K562 (cell line): ENCODE measurements at regions not wholly inside any gene's neighbourhood (a gene's known extent, or its start where the extent isn't known, plus 50 kb on each side); places are given as distances from the start of the nearest gene placed in this dataset.

ENCODE experiments used
- ATAC-seq: fragments of 200-7000 bp; cut with Tn5 transposase; 3 replicates; pipeline ENCODE4 v1.9.1; 2020; ENCODE audit warnings: moderate library complexity
- BruUV-seq: library from RNA; stranded (reverse); fragments of 400-500 nt; replicated peaks from 2 replicates; lab custom pipeline; 2021; lab: Mats Ljungman, UMichigan
- CTCF ChIA-PET: fragments of 300-600 bp; formaldehyde crosslinking; extraction: SDS; loops from one replicate; lab custom pipeline; 2021; ENCODE audit warnings: low intra/inter-chr PET ratio; lab: Yijun Ruan, JAX
- POLR2A ChIA-PET: fragments of 300-600, 350-650 bp; sonication (Branson Sonifier 250); formaldehyde crosslinking; extraction: SDS; loops from one replicate; lab custom pipeline; 2021; ENCODE audit warnings: antibody characterized with exemption, inconsistent platforms; lab: Yijun Ruan, JAX
- DNase-seq, 4 experiments: peaks; one replicate each; pipeline versions ENCODE4 v3.0.0 to v3.0.0-alpha.2; 2011 to 2018; ENCODE audit warnings: low spot score in 3 of 4, mixed read lengths in 3 of 4; ENCODE audit errors: extremely low read depth in 1 of 4
- FAIRE-seq: peaks from 2 replicates; lab custom pipeline; 2011; peaks lifted over from hg19 to GRCh38; lab: Jason Lieb, UNC
- H2AFZ ChIP-seq: 2 replicates; pipeline ENCODE4 v1.6.0; 2011; ENCODE audit warnings: low read depth, low read length, control low read depth, inconsistent platforms
- H3K27ac ChIP-seq: fragments of 200-600 bp; 3 replicates; pipeline ENCODE4 v1.8.0; 2011; ENCODE audit warnings: low read depth, mild to moderate bottlenecking, control low read depth, inconsistent platforms, low read length, moderate library complexity, mixed read lengths; ENCODE audit errors: extremely low read depth
- H3K27me3 ChIP-seq, 2 experiments: fragments of 300-600 bp in 1 of 2; 2 replicates in 1 of 2; 3 replicates in 1 of 2; pipeline versions ENCODE4 v1.6.0 to v1.8.0; 2011; ENCODE audit warnings: inconsistent platforms in 2 of 2, low read length in 2 of 2, mild to moderate bottlenecking in 1 of 2, mixed read lengths in 1 of 2, moderate library complexity in 1 of 2; ENCODE audit not compliant: control insufficient read depth in 2 of 2, insufficient read depth in 2 of 2
- H3K36me3 ChIP-seq: fragments of 300-600 bp; 3 replicates; pipeline ENCODE4 v1.8.0; 2011; ENCODE audit warnings: mild to moderate bottlenecking, low read length, inconsistent platforms; ENCODE audit not compliant: control insufficient read depth, insufficient read depth
- H3K4me1 ChIP-seq, 2 experiments: fragments of 200-600 bp in 1 of 2; replicated peaks in 1 of 2; 2 replicates in 1 of 2; 3 replicates in 1 of 2; pipeline versions ENCODE4 v1.5.1 to v1.8.0; 2011; ENCODE audit warnings: inconsistent platforms in 2 of 2, low read length in 2 of 2, mild to moderate bottlenecking in 1 of 2, mixed read lengths in 1 of 2, moderate library complexity in 1 of 2; ENCODE audit not compliant: control insufficient read depth in 2 of 2, insufficient read depth in 2 of 2
- H3K4me2 ChIP-seq: 2 replicates; pipeline ENCODE4 v1.6.1; 2011; ENCODE audit warnings: low read length, control low read depth, inconsistent platforms, mixed read lengths; ENCODE audit not compliant: insufficient read depth
- H3K4me3 ChIP-seq: fragments of 200-600 bp; sonication (generic), shearing (Covaris generic); 2 replicates; pipeline ENCODE4 v1.5.1; 2016; ENCODE audit warnings: control low read depth, inconsistent platforms
- H3K79me2 ChIP-seq: fragments of 200-600 bp; 3 replicates; pipeline ENCODE4 v1.8.0; 2011; ENCODE audit warnings: low read length, inconsistent platforms; ENCODE audit not compliant: control insufficient read depth, insufficient read depth
- H3K9ac ChIP-seq, 2 experiments: 2 replicates each; pipeline versions ENCODE4 v1.6.0 to v1.6.1; 2011; ENCODE audit warnings: low read depth in 2 of 2, low read length in 2 of 2, control low read depth in 1 of 2, inconsistent platforms in 1 of 2, mild to moderate bottlenecking in 1 of 2, mixed read lengths in 1 of 2; ENCODE audit not compliant: insufficient read depth in 1 of 2
- H3K9me1 ChIP-seq: one replicate; pipeline ENCODE4 v1.6.0; 2011; ENCODE audit warnings: inconsistent platforms, mild to moderate bottlenecking, low read length, moderate library complexity; ENCODE audit not compliant: control insufficient read depth, insufficient read depth
- H3K9me3 ChIP-seq: replicated peaks from 2 replicates; pipeline ENCODE4 v1.5.1; 2011; ENCODE audit warnings: low read depth, low read length, inconsistent platforms; ENCODE audit not compliant: control insufficient read depth, insufficient read depth
- H4K20me1 ChIP-seq: replicated peaks from 2 replicates; pipeline ENCODE4 v1.6.1; 2011; ENCODE audit warnings: low read length, inconsistent platforms, mixed read lengths; ENCODE audit not compliant: control insufficient read depth, insufficient read depth
- BCOR ChIP-seq: fragments of 450-650 bp; IDR thresholded peaks from 2 replicates; pipeline ENCODE4 v1.6.1; 2016
- PML ChIP-seq: IDR thresholded peaks from 2 replicates; pipeline ENCODE4 v1.6.1; 2012; ENCODE audit warnings: low read length, inconsistent platforms
- SRF ChIP-seq, 2 experiments: fragments of 250-450, 450-650 bp in 1 of 2; sonication (Bioruptor Pico) in 1 of 2; sonication (generic) in 1 of 2; formaldehyde crosslinking; IDR thresholded peaks; 2 replicates each; pipeline versions ENCODE4 v1.5.0 to v1.5.1; 2020 to 2022; ENCODE audit warnings: mild to moderate bottlenecking in 1 of 2, missing genetic modification reagents in 1 of 2
- WGBS: fragments of 100-300 bp; shearing (Covaris generic); methylation state at CpG from one replicate; pipeline ENCODE4 v1.1.6; 2016; ENCODE audit warnings: low coverage, mixed read lengths; ENCODE audit not compliant: insufficient coverage; ENCODE audit errors: missing lambda C conversion rate; 5-methylcytosine and 5-hydroxymethylcytosine counted together
- in situ Hi-C: fragments of 300-500 bp; cut with MboI; formaldehyde crosslinking; loops from 4 replicates; pipeline ENCODE4 v1.15.0; 2018; ENCODE audit warnings: inconsistent platforms, mixed read lengths
- intact Hi-C: fragments of 100-400 bp; cut with micrococcal nuclease; formaldehyde crosslinking; loops from 2 replicates; pipeline ENCODE4 v1.14.2; 2022
- TF ChIP-seq, protein P1 (sequence below): fragments of 250-450 bp; sonication (Bioruptor Pico); IDR thresholded peaks from 2 replicates; pipeline ENCODE4 v1.8.0; 2021; ENCODE audit warnings: borderline replicate concordance, mild to moderate bottlenecking, moderate library complexity; ENCODE audit not compliant: poor library complexity, severe bottlenecking
- TF ChIP-seq, protein P2 (sequence below): fragments of 250-450 bp; sonication (Bioruptor Pico); IDR thresholded peaks from 2 replicates; pipeline ENCODE4 v1.8.0; 2022; ENCODE audit warnings: moderate library complexity, mild to moderate bottlenecking, inconsistent platforms

DNA sequence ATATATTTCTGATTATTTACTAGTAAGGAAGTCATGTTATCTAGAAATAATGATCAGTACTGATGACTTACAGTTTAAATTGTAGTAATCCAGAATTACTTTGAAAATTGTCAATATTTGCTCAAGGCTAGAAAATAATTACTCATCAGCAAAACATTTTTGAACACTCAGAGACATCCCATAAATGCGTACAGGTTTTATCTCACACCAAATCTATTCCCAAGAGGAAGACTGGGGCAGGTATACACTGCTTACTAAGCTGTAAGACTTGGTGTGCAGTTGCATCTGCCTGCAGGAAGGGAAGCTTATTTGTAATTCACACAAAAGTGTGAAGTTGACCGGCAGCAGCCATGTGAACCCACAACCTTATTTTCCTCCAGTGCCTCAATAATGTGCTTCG, 146.4 kb downstream of the CCER1 start:
- Histone ChIP-seq H3K9me3 (no peaks in the 10 kb centered on the region), H2AFZ (no peak overlapping the region), H3K36me3 (no peaks in the 10 kb centered on the region), H3K79me2 (no peaks in the 10 kb centered on the region), H3K4me3 (no peak overlapping the region), H3K9ac (no peak overlapping the region), H3K27me3 (no peaks in the 10 kb centered on the region), H4K20me1 (no peaks in the 10 kb centered on the region), H3K9me1 (no peaks in the 10 kb centered on the region), H3K4me2 (no peak overlapping the region), H3K27ac (no peak overlapping the region), H3K4me1 (no peaks in the 10 kb centered on the region)
- 3% methylated on average over 3 of the region's 3 CpGs for WGBS
- no peak for ATAC-seq
- BruUV-seq, result no TSS peak
- FAIRE-seq, result no peak
- TF ChIP-seq, protein P1, sequence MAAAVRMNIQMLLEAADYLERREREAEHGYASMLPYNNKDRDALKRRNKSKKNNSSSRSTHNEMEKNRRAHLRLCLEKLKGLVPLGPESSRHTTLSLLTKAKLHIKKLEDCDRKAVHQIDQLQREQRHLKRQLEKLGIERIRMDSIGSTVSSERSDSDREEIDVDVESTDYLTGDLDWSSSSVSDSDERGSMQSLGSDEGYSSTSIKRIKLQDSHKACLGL, result no peak
- TF ChIP-seq PML, result no peak
- TF ChIP-seq, protein P2, sequence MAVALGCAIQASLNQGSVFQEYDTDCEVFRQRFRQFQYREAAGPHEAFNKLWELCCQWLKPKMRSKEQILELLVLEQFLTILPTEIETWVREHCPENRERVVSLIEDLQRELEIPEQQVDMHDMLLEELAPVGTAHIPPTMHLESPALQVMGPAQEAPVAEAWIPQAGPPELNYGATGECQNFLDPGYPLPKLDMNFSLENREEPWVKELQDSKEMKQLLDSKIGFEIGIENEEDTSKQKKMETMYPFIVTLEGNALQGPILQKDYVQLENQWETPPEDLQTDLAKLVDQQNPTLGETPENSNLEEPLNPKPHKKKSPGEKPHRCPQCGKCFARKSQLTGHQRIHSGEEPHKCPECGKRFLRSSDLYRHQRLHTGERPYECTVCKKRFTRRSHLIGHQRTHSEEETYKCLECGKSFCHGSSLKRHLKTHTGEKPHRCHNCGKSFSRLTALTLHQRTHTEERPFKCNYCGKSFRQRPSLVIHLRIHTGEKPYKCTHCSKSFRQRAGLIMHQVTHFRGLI (CRISPR knock-in tag), result no peak
- no peak for TF ChIP-seq BCOR
- TF ChIP-seq SRF (CRISPR knock-in tag; IDR thresholded peaks at IDR 0.05), result no peak
- CTCF ChIA-PET, result no interaction called here
- no peak for DNase-seq
- POLR2A ChIA-PET, result no interaction called here
- intact Hi-C loops, result no loop called here
- in situ Hi-C loops, result no loop called here
